OCI-LY1 (cell line): ENCODE measurements at regions not wholly inside any gene's neighbourhood (a gene's known extent, or its start where the extent isn't known, plus 50 kb on each side); places are given as distances from the start of the nearest gene placed in this dataset.

Experiments
- H2AFZ ChIP-seq: fragments of 200-600 bp; sonication (generic), shearing (Covaris generic); 2 replicates; pipeline ENCODE4 v1.6.0; 2014; ENCODE audit warnings: antibody characterized with exemption, mild to moderate bottlenecking, low read length
- H3F3A ChIP-seq: fragments of 200-600 bp; sonication (generic), shearing (Covaris generic); 2 replicates; pipeline ENCODE4 v1.6.0; 2014; ENCODE audit warnings: mild to moderate bottlenecking, antibody characterized with exemption, low read length, moderate library complexity; ENCODE audit not compliant: insufficient read depth
- H3K27ac ChIP-seq: fragments of 200-600 bp; sonication (generic); 2 replicates; pipeline ENCODE4 v1.5.1; 2014; ENCODE audit warnings: low read length, mixed run types, mild to moderate bottlenecking, low read depth; ENCODE audit not compliant: poor library complexity, severe bottlenecking
- H3K27me3 ChIP-seq: fragments of 200-600 bp; sonication (generic); 2 replicates; pipeline ENCODE4 v1.6.0; 2014; ENCODE audit warnings: antibody characterized with exemption, mild to moderate bottlenecking, low read length, moderate library complexity; ENCODE audit not compliant: insufficient read depth
- H3K36me3 ChIP-seq: fragments of 200-600 bp; sonication (generic); 2 replicates; pipeline ENCODE4 v1.6.1; 2014; ENCODE audit warnings: mild to moderate bottlenecking, antibody characterized with exemption, low read length, moderate library complexity, mixed read lengths; ENCODE audit not compliant: insufficient read depth
- H3K4me1 ChIP-seq: fragments of 200-600 bp; sonication (generic); 2 replicates; pipeline ENCODE4 v1.5.1; 2014; ENCODE audit warnings: mild to moderate bottlenecking, low read length, moderate library complexity; ENCODE audit not compliant: insufficient read depth, severe bottlenecking
- H3K4me2 ChIP-seq: fragments of 200-600 bp; sonication (generic), shearing (Covaris generic); 2 replicates; pipeline ENCODE4 v1.6.1; 2014; ENCODE audit warnings: low read length
- H3K4me3 ChIP-seq: fragments of 200-600 bp; sonication (generic); 2 replicates; pipeline ENCODE4 v1.5.1; 2014; ENCODE audit warnings: low read length, low read depth, mild to moderate bottlenecking, mixed read lengths; ENCODE audit not compliant: poor library complexity, severe bottlenecking
- H3K79me2 ChIP-seq: fragments of 200-600 bp; shearing (Covaris generic); 2 replicates; pipeline ENCODE4 v1.6.1; 2016; ENCODE audit warnings: mixed run types, low read length, mixed read lengths; ENCODE audit not compliant: insufficient read depth
- H3K9ac ChIP-seq: fragments of 200-600 bp; sonication (generic), shearing (Covaris generic); 2 replicates; pipeline ENCODE4 v1.6.1; 2014; ENCODE audit warnings: mild to moderate bottlenecking, low read length, mixed read lengths
- H3K9me2 ChIP-seq: fragments of 200-600 bp; sonication (generic), shearing (Covaris generic); 2 replicates; pipeline ENCODE4 v1.6.1; 2014; ENCODE audit warnings: low read depth, mild to moderate bottlenecking, low read length, mixed read lengths
- H3K9me3 ChIP-seq: fragments of 200-600 bp; shearing (Covaris generic); 2 replicates; pipeline ENCODE4 v1.6.1; 2014; ENCODE audit warnings: low read length, mixed read lengths
- H4K20me1 ChIP-seq: fragments of 200-600 bp; sonication (generic), shearing (Covaris generic); 2 replicates; pipeline ENCODE4 v1.6.0; 2016; ENCODE audit warnings: mild to moderate bottlenecking, low read length; ENCODE audit not compliant: insufficient read depth
- EZH2 ChIP-seq: fragments of 200-600 bp; sonication (generic), shearing (Covaris generic); IDR thresholded peaks from 2 replicates; pipeline ENCODE4 v1.8.0; 2017; ENCODE audit warnings: borderline replicate concordance, mixed run types, mild to moderate bottlenecking, antibody characterized with exemption, low read length, moderate library complexity, mixed read lengths
- TF ChIP-seq, protein P1 (sequence below): fragments of 200-600 bp; sonication (generic), shearing (Covaris generic); IDR thresholded peaks from 2 replicates; pipeline ENCODE4 v1.5.1; 2017; ENCODE audit warnings: mild to moderate bottlenecking, antibody characterized with exemption, low read length, moderate library complexity, mixed read lengths

- Histone ChIP-seq H3K36me3 (no peaks in the 10 kb centered on the region), H3K27ac (no peak overlapping the region), H3K9me3 (no peaks in the 10 kb centered on the region), H3K27me3 (no peaks in the 10 kb centered on the region), H3K4me2 (no peak overlapping the region), H3K9me2 (no peaks in the 10 kb centered on the region), H3K4me3 (no peak overlapping the region), H3K4me1 (no peaks in the 10 kb centered on the region), H2AFZ (no peak overlapping the region), H3F3A (no peaks in the 10 kb centered on the region), H3K9ac (no peak overlapping the region), H4K20me1 (no peaks in the 10 kb centered on the region), H3K79me2 (no peaks in the 10 kb centered on the region)
- TF ChIP-seq EZH2 = no peak
- TF ChIP-seq, protein P1, sequence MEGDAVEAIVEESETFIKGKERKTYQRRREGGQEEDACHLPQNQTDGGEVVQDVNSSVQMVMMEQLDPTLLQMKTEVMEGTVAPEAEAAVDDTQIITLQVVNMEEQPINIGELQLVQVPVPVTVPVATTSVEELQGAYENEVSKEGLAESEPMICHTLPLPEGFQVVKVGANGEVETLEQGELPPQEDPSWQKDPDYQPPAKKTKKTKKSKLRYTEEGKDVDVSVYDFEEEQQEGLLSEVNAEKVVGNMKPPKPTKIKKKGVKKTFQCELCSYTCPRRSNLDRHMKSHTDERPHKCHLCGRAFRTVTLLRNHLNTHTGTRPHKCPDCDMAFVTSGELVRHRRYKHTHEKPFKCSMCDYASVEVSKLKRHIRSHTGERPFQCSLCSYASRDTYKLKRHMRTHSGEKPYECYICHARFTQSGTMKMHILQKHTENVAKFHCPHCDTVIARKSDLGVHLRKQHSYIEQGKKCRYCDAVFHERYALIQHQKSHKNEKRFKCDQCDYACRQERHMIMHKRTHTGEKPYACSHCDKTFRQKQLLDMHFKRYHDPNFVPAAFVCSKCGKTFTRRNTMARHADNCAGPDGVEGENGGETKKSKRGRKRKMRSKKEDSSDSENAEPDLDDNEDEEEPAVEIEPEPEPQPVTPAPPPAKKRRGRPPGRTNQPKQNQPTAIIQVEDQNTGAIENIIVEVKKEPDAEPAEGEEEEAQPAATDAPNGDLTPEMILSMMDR = no peak
These were observed 1075.7 kb upstream of the PABPC4L start for GRCh38 chr4:135277068-135277979.

- Histone ChIP-seq H4K20me1 (no peaks in the 10 kb centered on the region), H3K27ac (no peak overlapping the region), H3K4me1 (no peaks in the 10 kb centered on the region), H3K9me3 (no peaks in the 10 kb centered on the region), H3K79me2 (no peaks in the 10 kb centered on the region), H3K27me3 (no peaks in the 10 kb centered on the region), H2AFZ (no peak overlapping the region), H3K36me3 (no peaks in the 10 kb centered on the region), H3K4me2 (no peak overlapping the region), H3K9me2 (no peaks in the 10 kb centered on the region), H3F3A (no peaks in the 10 kb centered on the region), H3K4me3 (no peak overlapping the region), H3K9ac (no peak overlapping the region)
- no peak for TF ChIP-seq EZH2
These were observed 1072.8 kb upstream of the PABPC4L start for GRCh38 chr4:135274416-135274815.

- no peak overlapping the region for H3K27ac ChIP-seq
- no peaks in the 10 kb centered on the region for H3K9me3 ChIP-seq
- H3K4me2 ChIP-seq = no peak overlapping the region
- no peak overlapping the region for H2AFZ ChIP-seq
- TF ChIP-seq, protein P1 = no peak
- TF ChIP-seq EZH2 = no peak
- no peaks in the 10 kb centered on the region for H3K9me2 ChIP-seq
- H3K36me3 ChIP-seq = no peaks in the 10 kb centered on the region
- H3K79me2 ChIP-seq = no peaks in the 10 kb centered on the region
- no peak overlapping the region for H3K4me3 ChIP-seq
- H3K27me3 ChIP-seq = no peaks in the 10 kb centered on the region
- H3K4me1 ChIP-seq = no peaks in the 10 kb centered on the region
- H3F3A ChIP-seq = no peaks in the 10 kb centered on the region
- H3K9ac ChIP-seq = no peak overlapping the region
- no peaks in the 10 kb centered on the region for H4K20me1 ChIP-seq
These were observed 1067.7 kb upstream of the PABPC4L start for GRCh38 chr4:135269125-135269890.
